H9 (cell line): ENCODE measurements at regions not wholly inside any gene's neighbourhood (a gene's known extent, or its start where the extent isn't known, plus 50 kb on each side); places are given as distances from the start of the nearest gene placed in this dataset.

ENCODE experiments used
- DNase-seq: peaks from one replicate; pipeline ENCODE4 v3.0.0-alpha.2; 2017
- H2AFZ ChIP-seq: one replicate; pipeline ENCODE4 v1.6.1; 2013; ENCODE audit warnings: mild to moderate bottlenecking, low read length, control low read depth, moderate library complexity
- H2AK5ac ChIP-seq: 2 replicates; pipeline ENCODE4 v1.6.1; 2013; ENCODE audit warnings: low read length, control low read depth, mixed read lengths; ENCODE audit not compliant: insufficient read length
- H2BK120ac ChIP-seq: one replicate; pipeline ENCODE4 v1.6.1; 2013; ENCODE audit warnings: low read depth, mild to moderate bottlenecking, low read length, control low read depth, inconsistent platforms; ENCODE audit not compliant: poor library complexity, severe bottlenecking
- H2BK12ac ChIP-seq: 2 replicates; pipeline ENCODE4 v1.6.1; 2013; ENCODE audit warnings: low read length, control low read depth, mixed read lengths, low read depth; ENCODE audit not compliant: insufficient read length
- H2BK15ac ChIP-seq: 2 replicates; pipeline ENCODE4 v1.6.1; 2013; ENCODE audit warnings: low read depth, low read length, control low read depth
- H2BK20ac ChIP-seq: one replicate; pipeline ENCODE4 v1.6.1; 2013; ENCODE audit warnings: low read depth, mild to moderate bottlenecking, low read length, control low read depth, inconsistent platforms; ENCODE audit not compliant: poor library complexity, severe bottlenecking
- H2BK5ac ChIP-seq: 2 replicates; pipeline ENCODE4 v1.6.1; 2013; ENCODE audit warnings: low read length, control low read depth, mixed read lengths; ENCODE audit not compliant: insufficient read length
- H3K14ac ChIP-seq: 2 replicates; pipeline ENCODE4 v1.6.1; 2013; ENCODE audit warnings: low read length, control low read depth; ENCODE audit not compliant: insufficient read depth
- H3K18ac ChIP-seq: 2 replicates; pipeline ENCODE4 v1.6.1; 2013; ENCODE audit warnings: low read depth, mild to moderate bottlenecking, mixed read lengths, low read length, control low read depth; ENCODE audit not compliant: insufficient read length
- H3K23ac ChIP-seq: 2 replicates; pipeline ENCODE4 v1.6.1; 2013; ENCODE audit warnings: low read length, control low read depth, mixed read lengths, low read depth; ENCODE audit not compliant: insufficient read length
- H3K23me2 ChIP-seq: 2 replicates; pipeline ENCODE4 v1.6.1; 2013; ENCODE audit warnings: low read depth, mild to moderate bottlenecking, mixed read lengths, low read length, control low read depth; ENCODE audit not compliant: insufficient read length, poor library complexity, severe bottlenecking
- H3K27ac ChIP-seq: 2 replicates; pipeline ENCODE4 v1.5.1; 2013; ENCODE audit warnings: low read length, control low read depth, mixed read lengths, low read depth; ENCODE audit not compliant: insufficient read length
- H3K27me3 ChIP-seq: 2 replicates; pipeline ENCODE4 v1.6.1; 2013; ENCODE audit warnings: low read length, control low read depth, inconsistent platforms; ENCODE audit not compliant: insufficient read depth
- H3K4ac ChIP-seq: 2 replicates; pipeline ENCODE4 v1.6.1; 2013; ENCODE audit warnings: low read depth, mild to moderate bottlenecking, control low read depth, inconsistent platforms, low read length, moderate library complexity
- H3K4me1 ChIP-seq: 2 replicates; pipeline ENCODE4 v1.6.1; 2013; ENCODE audit warnings: low read length, control low read depth, inconsistent platforms; ENCODE audit not compliant: insufficient read depth
- H3K4me2 ChIP-seq: 2 replicates; pipeline ENCODE4 v1.6.1; 2013; ENCODE audit warnings: low read length, control low read depth, mixed read lengths; ENCODE audit not compliant: insufficient read length, insufficient read depth
- H3K56ac ChIP-seq: 2 replicates; pipeline ENCODE4 v1.6.1; 2013; ENCODE audit warnings: low read depth, mild to moderate bottlenecking, mixed read lengths, low read length, control low read depth; ENCODE audit not compliant: insufficient read length
- H3K79me1 ChIP-seq: 2 replicates; pipeline ENCODE4 v1.6.1; 2013; ENCODE audit warnings: low read depth, mild to moderate bottlenecking, moderate library complexity, low read length, control low read depth, inconsistent platforms; ENCODE audit not compliant: insufficient read depth, poor library complexity, severe bottlenecking
- H3K79me2 ChIP-seq: 2 replicates; pipeline ENCODE4 v1.6.1; 2013; ENCODE audit warnings: low read length, control low read depth, inconsistent platforms; ENCODE audit not compliant: insufficient read depth
- H3K9ac ChIP-seq: 2 replicates; pipeline ENCODE4 v1.6.1; 2013; ENCODE audit warnings: low read length, control low read depth, mixed read lengths; ENCODE audit not compliant: insufficient read length; ENCODE audit errors: extremely low read depth
- H3K9me3 ChIP-seq: one replicate; pipeline ENCODE4 v1.6.1; 2013; ENCODE audit warnings: low read depth, low read length, inconsistent platforms; ENCODE audit not compliant: control insufficient read depth
- H3T11ph ChIP-seq: one replicate; pipeline ENCODE4 v1.6.1; 2013; ENCODE audit warnings: mild to moderate bottlenecking, low read length, control low read depth, inconsistent platforms
- H4K20me1 ChIP-seq: one replicate; pipeline ENCODE4 v1.6.1; 2013; ENCODE audit not compliant: control insufficient read depth, insufficient read length, insufficient read depth
- H4K5ac ChIP-seq: 2 replicates; pipeline ENCODE4 v1.6.1; 2013; ENCODE audit warnings: low read depth, mild to moderate bottlenecking, mixed read lengths, low read length, control low read depth; ENCODE audit not compliant: insufficient read length
- H4K8ac ChIP-seq: replicated peaks from 2 replicates; pipeline ENCODE4 v1.6.1; 2013; ENCODE audit warnings: low read length, control low read depth, mixed read lengths, low read depth; ENCODE audit not compliant: insufficient read length
- H4K91ac ChIP-seq: 2 replicates; pipeline ENCODE4 v1.6.1; 2013; ENCODE audit warnings: low read depth, mild to moderate bottlenecking, moderate library complexity, mixed read lengths, low read length, control low read depth; ENCODE audit not compliant: insufficient read length
- H3K27ac Mint-ChIP-seq, 3 experiments: 2 replicates in 2 of 3; 3 replicates in 1 of 3; pipeline ENCODE4 v1.8.0; 2020 to 2021; ENCODE audit warnings: mixed read lengths in 3 of 3, mild to moderate bottlenecking in 1 of 3, moderate library complexity in 1 of 3
- H3K27me3 Mint-ChIP-seq: 2 replicates; pipeline ENCODE4 v1.8.0; 2021; ENCODE audit warnings: low read depth, mild to moderate bottlenecking, moderate library complexity, mixed read lengths
- H3K36me3 Mint-ChIP-seq, 3 experiments: 2 replicates in 2 of 3; 3 replicates in 1 of 3; pipeline ENCODE4 v1.8.0; 2020 to 2021; ENCODE audit warnings: low read depth in 3 of 3, mixed read lengths in 3 of 3; ENCODE audit not compliant: insufficient read depth in 1 of 3
- H3K4me1 Mint-ChIP-seq, 2 experiments: 2 replicates each; pipeline ENCODE4 v1.8.0; 2020; ENCODE audit warnings: mixed read lengths in 2 of 2
- H3K4me3 Mint-ChIP-seq, 2 experiments: 2 replicates in 1 of 2; 3 replicates in 1 of 2; pipeline ENCODE4 v1.8.0; 2020 to 2021; ENCODE audit warnings: mild to moderate bottlenecking in 2 of 2, mixed read lengths in 2 of 2, moderate library complexity in 1 of 2
- H3K9me3 Mint-ChIP-seq, 2 experiments: 2 replicates in 1 of 2; 3 replicates in 1 of 2; pipeline ENCODE4 v1.8.0; 2020; ENCODE audit warnings: mild to moderate bottlenecking in 2 of 2, mixed read lengths in 2 of 2, moderate library complexity in 1 of 2
- WGBS: extraction: QIAGEN DNeasy Blood & Tissue Kit; methylation state at CpG from one replicate; pipeline ENCODE4 v1.1.7; 2013; ENCODE audit warnings: missing lambda C conversion rate, low lambda C conversion rate, mixed read lengths; ENCODE audit not compliant: insufficient read length; ENCODE audit errors: extremely low coverage; 5-methylcytosine and 5-hydroxymethylcytosine counted together
- TF ChIP-seq, protein P1 (sequence below): fragments of 200-600 bp; sonication (generic); conservative IDR thresholded peaks from 3 replicates; pipeline ENCODE4 v1.8.0; 2021; ENCODE audit warnings: antibody characterized with exemption, mild to moderate bottlenecking

GRCh38 chr4:123121241-123121907, 199.0 kb upstream of the NUDT6 start:
- Histone ChIP-seq H3K56ac (no peak overlapping the region), H3T11ph (no peak overlapping the region), H2AK5ac (no peak overlapping the region), H3K18ac (no peak overlapping the region), H3K27ac (no peak overlapping the region), H2BK20ac (no peak overlapping the region), H3K4ac (no peak overlapping the region), H3K9me3 (no peaks in the 10 kb centered on the region), H2AFZ (no peak overlapping the region), H3K27me3 (no peaks in the 10 kb centered on the region), H2BK5ac (no peak overlapping the region), H4K8ac (no peak overlapping the region), H3K4me1 (no peaks in the 10 kb centered on the region), H4K20me1 (no peaks in the 10 kb centered on the region), H4K91ac (no peak overlapping the region), H4K5ac (no peak overlapping the region), H3K23me2 (no peaks in the 10 kb centered on the region), H3K9ac (no peak overlapping the region), H3K23ac (no peak overlapping the region), H3K79me1 (no peaks in the 10 kb centered on the region), H3K4me2 (no peak overlapping the region), H2BK12ac (no peak overlapping the region), H3K14ac (no peak overlapping the region), H2BK120ac (no peak overlapping the region), H2BK15ac (no peak overlapping the region), H3K79me2 (no peaks in the 10 kb centered on the region)
- H3K27me3 Mint-ChIP-seq: no peaks in the 10 kb centered on the region
- no peak overlapping the region for H3K27ac Mint-ChIP-seq
- no peak overlapping the region for H3K4me3 Mint-ChIP-seq
- TF ChIP-seq, protein P1, sequence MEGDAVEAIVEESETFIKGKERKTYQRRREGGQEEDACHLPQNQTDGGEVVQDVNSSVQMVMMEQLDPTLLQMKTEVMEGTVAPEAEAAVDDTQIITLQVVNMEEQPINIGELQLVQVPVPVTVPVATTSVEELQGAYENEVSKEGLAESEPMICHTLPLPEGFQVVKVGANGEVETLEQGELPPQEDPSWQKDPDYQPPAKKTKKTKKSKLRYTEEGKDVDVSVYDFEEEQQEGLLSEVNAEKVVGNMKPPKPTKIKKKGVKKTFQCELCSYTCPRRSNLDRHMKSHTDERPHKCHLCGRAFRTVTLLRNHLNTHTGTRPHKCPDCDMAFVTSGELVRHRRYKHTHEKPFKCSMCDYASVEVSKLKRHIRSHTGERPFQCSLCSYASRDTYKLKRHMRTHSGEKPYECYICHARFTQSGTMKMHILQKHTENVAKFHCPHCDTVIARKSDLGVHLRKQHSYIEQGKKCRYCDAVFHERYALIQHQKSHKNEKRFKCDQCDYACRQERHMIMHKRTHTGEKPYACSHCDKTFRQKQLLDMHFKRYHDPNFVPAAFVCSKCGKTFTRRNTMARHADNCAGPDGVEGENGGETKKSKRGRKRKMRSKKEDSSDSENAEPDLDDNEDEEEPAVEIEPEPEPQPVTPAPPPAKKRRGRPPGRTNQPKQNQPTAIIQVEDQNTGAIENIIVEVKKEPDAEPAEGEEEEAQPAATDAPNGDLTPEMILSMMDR: no peak
- WGBS: no CpG with 5 or more reads among the region's 2 CpGs
- H3K4me1 Mint-ChIP-seq: no peaks in the 10 kb centered on the region
- H3K36me3 Mint-ChIP-seq: peaks cover 3 to 4% (median 4%) of the 10 kb centered on the region in 3 experiments; a peak in 5 of 7 replicates
- DNase-seq: no peak
- H3K9me3 Mint-ChIP-seq: peaks cover 0 to 2% of the 10 kb centered on the region in 2 experiments; a peak in 3 of 5 replicates
